Nucleus accumbens (tissue), 56 donors: ENCODE measurements at regions not wholly inside any gene's neighbourhood (a gene's known extent, or its start where the extent isn't known, plus 50 kb on each side); places are given as distances from the start of the nearest gene placed in this dataset.
A peak's percentile ranks its signal among the peaks of the same experiment; 100 is the strongest.

Experiments used
- DNase-seq, 56 donors: peaks; one replicate each; lab custom pipeline; 2025; lab: John Stamatoyannopoulos, UW

DNA sequence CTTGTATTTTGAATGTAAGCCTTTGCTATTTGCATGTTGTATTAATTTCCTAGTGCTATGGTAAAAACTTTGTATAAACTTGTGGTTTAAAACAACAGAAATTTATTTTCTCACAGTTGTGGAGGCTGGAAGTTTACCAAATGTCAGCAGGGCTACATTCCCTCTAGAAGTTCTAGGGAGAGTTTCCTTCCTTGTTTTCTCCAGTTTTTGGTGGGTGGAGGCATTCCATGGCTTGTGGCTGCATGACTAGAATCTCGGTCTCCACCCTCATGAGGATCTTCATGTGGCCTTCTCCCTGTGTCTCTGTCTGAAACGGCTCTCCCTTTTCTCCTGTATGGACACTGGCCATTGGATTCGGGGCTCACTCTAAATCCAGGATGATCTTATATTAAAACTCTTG is 482.2 kb upstream of the GOT2 start:
- DNase-seq = no peak

DNA sequence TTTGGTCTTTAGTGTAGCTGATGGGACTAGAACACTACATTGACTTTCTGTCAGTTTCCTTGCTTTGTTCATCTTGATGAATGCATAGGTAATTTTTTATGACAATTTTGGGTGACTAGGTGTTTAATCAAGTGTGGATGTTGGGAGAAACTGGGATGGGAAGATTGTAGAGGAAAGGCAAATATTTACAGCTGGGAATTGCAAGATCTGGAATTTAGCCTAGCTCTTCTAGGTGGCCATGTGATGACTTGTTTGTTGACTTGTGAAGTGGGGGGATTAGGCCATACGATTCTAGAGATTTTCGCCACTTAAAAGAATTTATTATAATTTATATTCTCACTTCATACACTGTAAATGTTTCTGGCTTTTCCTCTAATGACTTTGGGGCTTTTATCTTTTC is 480.3 kb upstream of the GOT2 start:
- no peak for DNase-seq

DNA sequence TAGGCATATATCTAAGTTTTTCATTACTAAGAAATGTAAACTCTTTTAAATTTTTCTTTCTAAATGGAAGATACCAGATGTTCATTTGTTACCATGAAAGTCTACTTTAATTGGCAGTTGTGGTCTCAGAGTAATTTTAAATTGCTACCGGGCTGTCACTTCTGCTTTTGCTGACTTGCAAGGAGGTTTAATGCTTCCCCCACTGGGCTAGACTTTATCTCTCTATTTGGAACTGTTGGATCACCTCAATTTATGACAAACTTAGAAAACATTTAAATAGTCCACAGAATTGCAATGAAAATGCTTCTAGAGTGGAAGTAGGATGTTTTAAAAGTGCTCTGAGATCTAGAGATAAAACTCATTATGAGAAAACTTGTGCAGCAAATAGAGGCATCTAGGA is 479.8 kb upstream of the GOT2 start:
- DNase-seq = no peak

DNA sequence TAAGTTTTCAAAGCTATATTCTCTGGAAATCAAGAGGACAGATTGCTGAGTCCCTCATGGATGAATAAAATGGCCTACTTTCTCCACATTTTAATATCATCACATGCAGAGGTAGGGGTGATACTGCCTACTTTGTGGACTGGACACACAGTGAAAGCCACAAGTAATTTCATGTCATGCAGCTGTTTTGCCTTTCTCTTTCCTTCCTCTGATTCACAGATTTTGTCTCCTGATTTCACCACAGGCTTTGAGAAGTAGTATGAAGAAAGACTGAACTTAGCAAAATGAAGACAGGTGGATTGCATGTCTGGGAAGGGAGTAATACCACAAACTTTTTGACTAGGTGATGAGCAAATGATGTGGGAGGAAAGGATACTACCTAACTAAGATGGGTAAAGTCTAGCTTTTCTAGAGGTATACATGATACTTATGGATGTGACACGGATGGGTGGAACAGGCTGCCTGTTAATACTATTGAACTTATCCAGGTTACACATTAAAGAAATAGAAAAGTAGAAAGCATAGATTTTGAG is 478.4 kb upstream of the GOT2 start:
- DNase-seq = no peak

DNA sequence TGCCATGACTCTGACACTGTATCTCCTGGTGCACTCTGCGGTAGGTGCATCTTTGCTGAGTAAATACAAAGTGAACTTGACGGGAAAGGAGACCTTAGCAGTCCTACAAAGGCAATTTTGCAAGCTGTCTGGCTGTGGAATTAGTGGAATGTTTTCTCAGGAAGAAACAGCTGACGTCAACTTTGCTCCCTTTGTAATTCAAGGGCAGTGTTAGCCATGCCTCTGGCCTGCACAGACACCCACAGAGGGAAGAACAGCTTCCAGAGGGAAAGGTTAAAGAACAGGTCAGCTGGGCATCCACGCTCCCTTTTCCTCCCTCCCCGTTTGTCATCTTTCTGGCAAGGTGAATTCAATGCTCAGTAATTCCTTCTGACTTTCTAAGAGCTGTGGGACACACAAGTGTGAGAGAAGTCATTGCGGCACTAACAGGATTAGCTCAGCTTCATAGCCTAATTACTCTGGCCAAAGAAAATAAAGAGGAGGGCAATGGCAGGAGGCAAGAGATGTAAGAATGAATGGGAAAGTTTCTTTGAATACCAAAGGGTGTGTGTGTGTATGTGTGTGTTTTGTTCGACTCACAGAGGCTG is 476.9 kb upstream of the GOT2 start:
- no peak for DNase-seq

DNA sequence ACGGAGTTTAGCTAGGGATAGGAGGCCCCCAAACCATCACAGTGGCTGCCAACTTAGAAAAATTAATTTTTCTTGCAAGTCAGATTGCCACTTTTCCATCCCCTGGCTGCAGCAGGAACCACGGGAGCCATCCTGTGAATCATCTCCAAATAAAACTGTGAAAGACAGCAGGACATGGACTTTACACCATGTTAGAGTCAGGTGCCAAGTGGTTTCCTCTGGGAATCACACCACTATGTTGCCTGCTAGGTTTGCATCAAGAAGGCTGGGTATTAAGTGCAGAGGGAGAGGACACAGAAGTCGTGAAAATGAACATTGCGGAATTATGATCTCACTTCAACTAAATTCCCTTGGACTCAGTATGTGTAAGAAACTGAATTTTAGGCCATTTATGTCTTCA is 471.3 kb upstream of the GOT2 start:
- no peak for DNase-seq

DNA sequence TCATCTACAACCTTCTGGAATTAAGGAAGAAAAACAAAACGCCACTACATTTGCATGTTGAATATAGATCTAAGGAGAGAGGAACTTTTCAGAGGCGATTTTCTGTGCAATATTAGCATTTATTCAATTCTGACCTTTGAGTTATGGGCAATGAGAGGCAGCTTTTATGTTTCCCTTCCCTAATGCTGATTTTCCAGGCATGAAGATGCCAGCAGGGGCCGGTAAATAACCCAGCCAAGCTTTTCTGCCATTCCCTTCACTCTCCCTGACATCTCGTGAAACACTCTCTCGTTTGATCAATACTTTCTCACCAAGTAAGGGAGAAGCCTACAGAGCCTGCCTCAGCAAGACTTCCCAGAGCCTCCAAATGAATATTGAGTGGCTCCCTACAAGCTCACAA is 470.5 kb upstream of the GOT2 start:
- no peak for DNase-seq

DNA sequence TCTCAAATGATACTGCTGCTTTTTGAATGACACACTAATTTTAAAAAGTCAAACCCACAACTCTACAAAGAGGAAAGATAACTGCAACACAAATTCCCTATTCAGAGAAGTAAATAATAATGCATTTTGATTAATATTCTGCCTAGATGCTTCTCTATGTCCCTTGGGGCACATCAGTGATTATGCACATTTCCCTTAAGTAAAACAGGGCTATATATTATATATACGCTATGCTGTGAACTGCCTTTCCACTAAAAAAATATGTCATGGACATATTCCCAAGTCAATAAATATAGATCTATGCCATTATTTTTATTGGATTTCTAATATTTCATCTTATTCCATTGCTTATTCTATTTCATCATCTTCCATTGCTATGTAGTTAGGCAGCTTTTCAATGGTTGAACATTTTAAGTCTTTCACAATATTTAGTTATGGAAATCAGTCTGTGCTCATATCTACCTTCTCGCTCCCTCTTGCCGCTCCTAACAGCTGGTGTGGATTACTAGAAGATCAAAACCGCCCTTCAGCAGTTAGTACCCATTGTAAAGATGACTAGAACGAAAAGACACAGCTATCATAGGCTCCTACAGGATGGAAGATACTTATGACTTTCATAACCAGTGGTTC is 468.2 kb upstream of the GOT2 start:
- no peak for DNase-seq

DNA sequence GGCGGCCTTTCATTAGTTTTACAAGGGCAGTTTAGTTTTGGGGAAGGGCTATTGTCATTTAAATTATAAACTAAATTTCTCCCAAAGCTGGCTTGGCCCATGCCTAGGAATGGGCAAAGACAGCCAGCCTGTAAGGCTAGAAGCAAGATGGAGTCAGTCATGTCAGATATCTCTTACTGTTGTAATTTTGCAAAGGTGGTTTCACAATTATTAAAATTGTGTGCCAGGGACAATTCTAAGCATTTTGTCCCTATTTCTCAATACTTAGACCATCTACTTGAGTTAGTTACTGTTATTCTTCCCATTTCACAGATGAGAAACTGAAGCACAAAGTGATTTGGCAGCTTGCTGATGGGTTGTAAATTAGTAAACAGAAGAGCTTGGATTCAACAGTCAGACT is 467.7 kb upstream of the GOT2 start:
- DNase-seq = no peak

DNA sequence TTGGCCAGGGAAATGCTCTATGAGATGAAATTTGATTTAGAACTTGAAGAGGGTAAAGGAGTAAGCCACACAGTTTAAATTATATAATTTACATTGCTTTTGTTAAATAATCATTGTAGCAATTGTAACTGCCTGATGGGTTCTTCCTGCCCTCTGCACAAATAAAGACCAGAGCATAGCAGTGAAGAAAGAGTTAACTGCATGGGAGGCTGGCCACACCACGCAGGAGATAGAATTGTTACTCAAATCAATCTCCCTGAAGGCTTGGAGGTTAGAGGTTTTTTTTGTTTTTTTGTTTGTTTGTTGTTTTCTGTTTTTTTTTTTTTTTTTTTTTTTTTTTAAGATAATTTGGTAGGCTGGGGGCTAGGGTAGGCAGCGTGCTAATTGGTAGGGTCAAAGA is 467.0 kb upstream of the GOT2 start:
- no peak for DNase-seq

DNA sequence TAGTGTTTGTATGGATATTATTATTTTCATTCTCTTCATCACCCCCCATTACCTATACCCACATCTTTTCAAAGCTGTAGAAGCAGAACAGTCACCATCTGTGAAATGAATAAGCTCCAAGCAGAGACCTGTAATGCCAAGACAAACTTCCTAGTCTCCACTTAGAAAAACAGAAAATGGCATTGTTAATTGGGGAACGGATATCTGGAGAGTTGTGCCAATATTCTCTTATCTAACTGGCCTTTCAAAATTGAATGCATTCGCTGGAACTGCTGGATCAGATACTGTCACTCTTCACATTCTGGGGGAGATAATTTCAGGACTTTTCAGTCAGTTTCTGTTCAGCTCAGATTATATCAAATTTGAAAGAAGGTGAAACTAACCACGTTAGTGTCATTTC is 464.4 kb upstream of the GOT2 start:
- DNase-seq = no peak

DNA sequence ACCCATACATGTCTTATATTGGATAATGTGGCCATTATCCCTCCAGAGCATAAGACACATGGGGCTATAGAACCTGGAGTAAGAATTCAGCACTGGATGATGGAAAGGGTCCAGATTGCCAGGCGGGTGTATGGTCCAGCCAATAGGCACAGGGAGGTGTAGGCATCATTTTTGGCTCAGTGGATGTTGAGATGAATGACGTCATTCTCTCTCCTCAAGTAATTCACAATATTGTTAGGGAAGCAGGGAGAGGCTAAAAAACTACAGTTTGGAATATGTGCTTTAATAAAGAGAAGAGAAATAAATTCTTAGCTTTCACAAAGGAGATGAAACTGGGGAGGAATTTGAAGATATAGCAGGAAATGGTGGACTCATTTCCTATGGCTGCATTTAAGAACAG is 461.1 kb upstream of the GOT2 start:
- no peak for DNase-seq

DNA sequence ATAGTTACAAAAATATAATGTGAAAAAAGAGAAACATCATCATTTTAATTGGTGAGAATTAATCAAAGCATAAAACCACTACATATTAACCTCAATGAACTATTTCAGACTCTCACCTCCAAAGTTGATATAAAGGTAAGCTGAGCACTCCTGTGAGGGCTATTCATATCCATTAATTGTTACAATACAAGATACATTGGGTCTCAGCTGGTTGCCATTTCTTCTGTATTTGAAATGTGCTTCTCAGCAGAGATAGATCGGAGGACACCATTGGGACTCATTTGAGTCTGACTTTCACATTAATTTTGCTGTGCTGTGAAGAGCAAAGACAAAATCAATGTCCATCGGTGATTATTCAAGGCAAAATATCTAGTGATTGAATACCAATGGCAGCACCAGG is 459.5 kb upstream of the GOT2 start:
- DNase-seq = no peak

DNA sequence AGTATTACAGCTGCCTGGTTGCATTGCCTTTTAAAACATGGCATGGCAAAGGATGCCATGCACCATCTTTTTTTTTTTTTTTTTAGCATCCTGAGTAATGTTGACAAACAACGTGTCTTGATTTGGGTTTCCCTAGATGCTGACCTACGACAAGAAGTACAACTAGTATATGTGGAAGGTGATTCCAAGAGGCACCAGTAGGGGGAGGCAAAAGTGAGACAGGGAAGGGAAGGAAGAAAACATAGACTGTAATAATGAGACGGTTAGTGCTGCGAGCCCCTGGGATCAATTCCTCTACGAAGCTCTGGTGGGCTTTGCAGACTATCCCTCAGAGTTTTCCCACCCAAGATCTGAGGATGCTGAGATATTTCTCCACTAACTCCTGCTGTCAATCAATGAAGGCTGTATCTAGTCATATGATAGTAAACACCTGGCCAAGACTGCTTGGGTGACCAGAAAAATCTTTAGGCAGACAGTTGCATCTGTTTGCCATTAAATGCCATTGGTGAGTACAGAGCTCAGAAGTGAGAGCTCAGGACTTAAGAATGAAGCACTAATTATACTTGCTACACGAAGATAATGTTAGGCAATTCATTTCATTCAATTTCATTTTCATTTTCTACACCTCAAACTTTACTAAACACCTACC is 458.6 kb upstream of the GOT2 start:
- peak in 2 of 56 donors; percentile 0 to 1 for DNase-seq

DNA sequence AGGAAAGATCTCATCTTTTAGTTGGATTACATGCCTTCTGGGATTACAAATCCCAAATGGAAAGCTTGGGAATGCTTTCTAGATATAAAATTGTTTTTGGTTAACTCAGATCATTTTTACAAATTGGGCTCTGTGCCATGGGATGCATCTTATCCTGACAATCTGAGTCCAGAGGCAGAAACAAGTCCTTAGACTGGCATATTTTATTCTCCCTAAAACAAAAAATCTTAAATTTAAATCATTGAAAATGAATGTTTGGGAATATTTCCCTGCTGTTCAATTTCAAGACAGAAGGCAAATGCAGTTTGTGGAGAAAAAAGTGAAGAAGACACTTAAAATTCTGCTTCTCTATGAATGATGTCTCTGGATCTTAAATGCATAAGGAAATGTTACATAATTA is 456.6 kb upstream of the GOT2 start:
- no peak for DNase-seq

DNA sequence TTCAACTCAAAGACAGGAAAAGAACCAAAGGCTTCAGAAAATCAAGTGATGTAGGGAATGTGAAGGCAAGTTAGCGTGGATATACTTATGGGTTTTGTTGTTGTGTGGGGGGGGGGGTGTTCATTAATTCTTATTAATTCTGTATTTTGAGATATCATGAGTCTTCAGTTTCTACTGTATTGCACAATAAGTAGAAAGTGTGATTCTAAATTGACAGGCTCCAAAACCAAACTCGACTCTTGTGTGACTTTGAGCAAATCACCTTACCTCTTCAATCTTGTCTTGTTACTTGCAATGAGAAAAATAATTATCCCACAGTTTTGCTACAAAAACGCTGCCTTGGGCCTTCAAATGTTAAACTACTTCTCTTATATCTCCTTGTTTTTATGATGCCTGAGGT is 453.9 kb upstream of the GOT2 start:
- no peak for DNase-seq

DNA sequence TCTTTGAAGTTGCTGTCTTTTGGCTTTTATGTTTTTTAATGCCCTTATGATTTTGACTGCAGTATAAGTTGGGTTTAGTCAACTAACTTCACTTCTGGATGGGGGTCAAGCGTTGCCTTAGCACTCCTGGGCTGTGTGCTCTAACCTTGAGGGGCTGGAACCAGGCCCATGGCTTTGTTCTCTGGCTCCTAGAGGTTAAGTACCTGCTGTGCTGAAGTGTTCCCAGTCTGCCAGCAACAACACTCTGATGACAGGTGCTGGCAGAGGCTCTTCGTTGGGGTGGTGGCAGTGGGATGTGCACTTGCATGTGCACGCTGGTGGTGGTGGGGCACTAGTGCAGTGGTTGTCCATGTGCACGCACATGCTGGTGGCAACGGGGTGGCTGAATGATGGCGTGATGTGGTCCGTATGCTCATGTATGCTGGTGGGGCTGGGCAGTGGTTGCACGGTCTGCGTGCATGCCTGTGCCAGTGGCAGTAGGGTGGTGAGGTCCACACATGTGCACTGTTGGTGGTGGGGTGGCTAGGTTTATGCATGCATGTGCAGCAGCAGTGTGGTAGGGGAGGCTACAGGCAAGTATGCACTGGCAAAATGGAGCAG is 447.8 kb upstream of the GOT2 start:
- no peak for DNase-seq

DNA sequence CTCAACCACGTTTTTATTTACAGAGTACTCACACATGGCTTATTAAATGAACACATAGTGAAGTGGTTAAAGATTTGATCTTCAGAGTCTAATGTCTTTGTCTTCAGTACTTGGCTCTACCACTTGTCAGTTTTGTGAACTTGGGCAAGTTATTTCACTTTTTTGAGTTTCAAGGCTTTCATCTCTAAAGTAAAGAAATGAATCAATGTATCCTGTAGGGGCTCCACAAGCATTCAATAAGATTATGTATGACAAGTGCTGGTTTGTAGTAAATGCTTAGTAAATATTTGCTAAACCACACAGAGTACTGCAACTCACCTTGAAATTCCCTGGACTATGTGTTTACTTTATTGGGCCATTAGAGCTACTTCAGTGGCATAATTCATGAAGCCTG is 446.0 kb upstream of the GOT2 start:
- no peak for DNase-seq

DNA sequence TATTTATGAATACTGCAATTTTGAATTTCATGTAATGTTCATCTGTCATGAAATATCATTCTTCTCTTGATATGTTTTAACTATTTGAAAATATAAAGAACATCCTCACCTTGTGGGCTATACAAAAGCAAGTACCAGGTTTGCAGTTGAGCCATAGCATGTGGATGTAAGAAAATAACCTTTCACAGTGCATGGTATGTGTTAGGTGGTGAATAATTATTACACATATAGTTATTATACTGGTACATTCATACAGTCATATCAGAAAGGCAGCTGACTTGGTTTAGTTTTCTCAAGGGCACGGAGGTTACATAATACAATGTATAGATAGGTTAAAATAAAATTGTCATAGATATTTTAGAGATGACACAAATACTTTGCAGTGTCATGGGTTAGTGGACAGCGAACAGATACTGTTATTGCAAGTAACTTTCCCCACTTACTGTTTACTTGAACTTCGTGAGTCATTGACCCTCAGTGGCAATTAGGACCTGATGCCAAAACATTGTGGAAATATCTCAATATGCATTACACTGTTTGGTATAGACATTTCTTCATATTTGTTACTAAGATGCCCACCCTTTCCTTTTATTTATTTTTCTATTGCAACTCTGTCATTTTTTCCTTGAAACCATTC is 445.4 kb upstream of the GOT2 start:
- DNase-seq = no peak

DNA sequence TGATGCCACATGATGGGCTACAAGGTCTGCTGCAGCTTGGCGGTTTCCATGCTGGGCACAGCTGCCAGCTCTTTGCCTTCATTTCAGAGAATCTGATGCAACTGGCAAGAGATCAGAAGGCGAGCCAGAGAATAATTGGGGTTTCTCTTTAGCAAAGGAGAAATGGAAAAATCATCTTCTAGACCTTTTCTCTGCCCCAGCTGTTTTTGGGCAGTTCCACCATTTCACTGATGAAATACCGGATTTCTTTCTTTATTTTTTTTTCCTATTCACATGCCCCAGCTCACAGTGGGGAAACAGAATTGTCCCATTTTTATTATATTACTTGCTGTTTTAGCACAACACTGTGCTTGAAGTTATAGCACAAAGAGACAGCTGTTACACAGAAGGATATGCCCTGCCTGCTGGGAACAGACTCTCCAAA is 439.3 kb upstream of the GOT2 start:
- no peak for DNase-seq

DNA sequence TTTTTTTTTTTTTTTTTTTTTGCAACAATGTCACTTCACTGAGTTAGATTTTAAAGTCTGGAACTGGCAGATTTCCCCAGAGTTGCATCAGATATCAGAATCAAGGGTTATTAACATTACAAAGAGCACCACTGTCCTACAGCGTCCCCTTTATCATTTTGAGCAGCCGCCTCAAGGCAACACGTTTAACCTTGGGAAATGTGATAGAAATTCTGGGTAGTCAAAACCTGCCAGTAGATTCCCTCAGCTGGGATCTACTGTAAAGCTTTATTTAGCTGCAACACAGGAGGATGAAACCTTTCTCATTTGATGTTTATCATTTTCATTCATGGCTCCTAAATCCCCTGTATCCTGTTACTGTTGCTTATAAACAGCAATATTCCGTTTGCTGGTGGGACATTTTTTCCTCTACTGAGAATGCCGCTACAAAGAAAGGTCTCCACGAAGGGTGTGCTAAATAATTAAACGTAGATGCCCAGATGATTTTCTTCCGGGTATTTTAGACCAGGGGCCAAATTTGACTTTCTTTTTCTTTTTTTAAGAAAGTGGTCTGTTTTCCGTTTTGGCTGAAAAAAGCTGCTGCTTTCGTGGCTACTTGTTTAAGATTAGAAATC is 436.1 kb upstream of the GOT2 start:
- no peak for DNase-seq
